CD14-positive monocyte (primary cell): ENCODE measurements at regions not wholly inside any gene's neighbourhood (a gene's known extent, or its start where the extent isn't known, plus 50 kb on each side); places are given as distances from the start of the nearest gene placed in this dataset.

Source experiments
- DNase-seq, 3 donors: peaks; one replicate each; pipeline ENCODE4 v3.0.0-alpha.2; 2011 to 2022
- H2AFZ ChIP-seq: 2 replicates; pipeline ENCODE4 v1.6.0; 2012; ENCODE audit warnings: mild to moderate bottlenecking, low read depth, low read length, inconsistent platforms; ENCODE audit not compliant: insufficient read depth, poor library complexity, severe bottlenecking
- H3K27ac ChIP-seq, 2 donors: 1 replicate in 1 of 2; 2 replicates in 1 of 2; pipeline ENCODE4 v1.5.1; 2012 to 2013; ENCODE audit warnings: low read length in 2 of 2, control low read depth in 1 of 2, inconsistent platforms in 1 of 2, low read depth in 1 of 2, mild to moderate bottlenecking in 1 of 2
- H3K27me3 ChIP-seq, 2 donors: one replicate each; pipeline versions ENCODE4 v1.6.0 to v1.6.1; 2011 to 2013; ENCODE audit warnings: low read length in 2 of 2; ENCODE audit not compliant: control insufficient read depth in 2 of 2, insufficient read depth in 2 of 2
- H3K36me3 ChIP-seq, 2 donors: replicated peaks in 1 of 2; 1 replicate in 1 of 2; 2 replicates in 1 of 2; pipeline versions ENCODE4 v1.5.1 to v1.6.1; 2012 to 2013; ENCODE audit warnings: low read length in 2 of 2, control low read depth in 1 of 2, inconsistent platforms in 1 of 2, mild to moderate bottlenecking in 1 of 2; ENCODE audit not compliant: insufficient read depth in 2 of 2, control insufficient read depth in 1 of 2
- H3K4me1 ChIP-seq, 2 donors: 1 replicate in 1 of 2; 2 replicates in 1 of 2; pipeline versions ENCODE4 v1.5.1 to v1.6.1; 2012 to 2013; ENCODE audit warnings: low read length in 2 of 2, control low read depth in 1 of 2, inconsistent platforms in 1 of 2, mild to moderate bottlenecking in 1 of 2, moderate library complexity in 1 of 2; ENCODE audit not compliant: insufficient read depth in 2 of 2, control insufficient read depth in 1 of 2
- H3K4me2 ChIP-seq: replicated peaks from 2 replicates; pipeline ENCODE3; 2012; ENCODE audit warnings: low read length, moderate library complexity, mild to moderate bottlenecking; ENCODE audit not compliant: poor library complexity, severe bottlenecking; ENCODE audit errors: extremely low read depth
- H3K4me3 ChIP-seq, 3 experiments: fragments of 200-600 bp in 1 of 3; sonication (generic) in 1 of 3; replicated peaks in 1 of 3; 1 replicate in 2 of 3; 2 replicates in 1 of 3; pipeline ENCODE4 v1.5.1; 2011 to 2013; ENCODE audit warnings: low read length in 3 of 3, mild to moderate bottlenecking in 3 of 3, control low read depth in 2 of 3, low read depth in 2 of 3, inconsistent platforms in 1 of 3, moderate library complexity in 1 of 3
- H3K79me2 ChIP-seq: 2 replicates; pipeline ENCODE4 v1.6.0; 2012; ENCODE audit warnings: mild to moderate bottlenecking, control low read depth, inconsistent platforms, low read length, moderate library complexity; ENCODE audit not compliant: insufficient read depth
- H3K9ac ChIP-seq: 2 replicates; pipeline ENCODE4 v1.6.0; 2017; ENCODE audit warnings: low read length, mild to moderate bottlenecking; ENCODE audit not compliant: insufficient read depth, poor library complexity, severe bottlenecking
- H3K9me3 ChIP-seq, 2 donors: replicated peaks in 1 of 2; 1 replicate in 1 of 2; 2 replicates in 1 of 2; pipeline versions ENCODE4 v1.5.1 to v1.6.1; 2012 to 2013; ENCODE audit warnings: low read length in 2 of 2, control low read depth in 1 of 2; ENCODE audit not compliant: control insufficient read depth in 1 of 2, insufficient read depth in 1 of 2
- H4K20me1 ChIP-seq: 2 replicates; pipeline ENCODE4 v1.6.0; 2012; ENCODE audit warnings: mild to moderate bottlenecking, low read length, control low read depth, moderate library complexity; ENCODE audit not compliant: insufficient read depth
- H3K27ac Mint-ChIP-seq, 7 donors: one replicate each; pipeline ENCODE4 v1.8.0; 2020; ENCODE audit warnings: mild to moderate bottlenecking in 7 of 7, mixed read lengths in 7 of 7, moderate library complexity in 6 of 7, inconsistent platforms in 2 of 7
- H3K27me3 Mint-ChIP-seq, 3 donors: one replicate each; pipeline ENCODE4 v1.8.0; 2021 to 2022; ENCODE audit warnings: low read depth in 3 of 3, mild to moderate bottlenecking in 3 of 3, mixed read lengths in 3 of 3, moderate library complexity in 3 of 3, inconsistent platforms in 1 of 3
- H3K36me3 Mint-ChIP-seq, 2 donors: one replicate each; pipeline ENCODE4 v1.8.0; 2020; ENCODE audit warnings: mixed read lengths in 2 of 2, inconsistent platforms in 1 of 2, mild to moderate bottlenecking in 1 of 2
- H3K4me1 Mint-ChIP-seq: one replicate; pipeline ENCODE4 v1.8.0; 2020; ENCODE audit warnings: mild to moderate bottlenecking, mixed read lengths
- H3K4me3 Mint-ChIP-seq, 2 donors: one replicate each; pipeline ENCODE4 v1.8.0; 2020; ENCODE audit warnings: mild to moderate bottlenecking in 2 of 2, mixed read lengths in 2 of 2, moderate library complexity in 1 of 2
- H3K9me3 Mint-ChIP-seq, 7 donors: one replicate each; pipeline ENCODE4 v1.8.0; 2020 to 2022; ENCODE audit warnings: mixed read lengths in 7 of 7, mild to moderate bottlenecking in 6 of 7, moderate library complexity in 6 of 7, inconsistent platforms in 2 of 7
- CTCF ChIP-seq: fragments of 200-600 bp; IDR thresholded peaks from one replicate; pipeline ENCODE4 v1.8.0; 2022; ENCODE audit warnings: antibody characterized with exemption, mild to moderate bottlenecking
- WGBS: methylation state at CpG from one replicate; pipeline ENCODE4 v1.1.5; 2013; ENCODE audit warnings: missing lambda C conversion rate; ENCODE audit not compliant: insufficient coverage; 5-methylcytosine and 5-hydroxymethylcytosine counted together
- intact Hi-C, 2 donors: fragments of 100-400 bp; cut with micrococcal nuclease; formaldehyde crosslinking; loops; one replicate each; pipeline versions ENCODE4 v1.15.0 to v1.15.1; 2023

DNA sequence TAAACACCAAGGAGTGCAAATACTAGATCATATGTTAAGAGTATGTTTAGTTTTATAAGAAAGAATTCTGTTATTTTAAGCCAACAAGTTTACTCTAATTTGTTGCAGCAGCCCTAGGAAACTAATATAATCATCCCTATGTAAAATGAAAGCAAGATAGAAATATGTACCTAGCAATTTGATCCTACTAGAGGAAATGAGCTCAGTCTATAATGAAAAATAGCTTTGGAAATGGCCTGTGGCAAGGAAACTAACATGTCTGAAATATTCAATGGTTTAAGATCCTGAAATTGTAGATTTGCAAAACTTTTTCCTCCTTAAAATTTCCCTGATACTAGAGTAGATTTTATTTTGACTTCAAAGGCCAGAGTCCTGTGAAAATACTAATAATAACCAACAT is 112.7 kb upstream of the SLC5A12 start:
- Histone ChIP-seq H3K79me2 (no peaks in the 10 kb centered on the region), H3K9ac (no peak overlapping the region), H3K4me3 (no peak overlapping the region), H3K4me1 (no peaks in the 10 kb centered on the region), H3K27me3 (no peaks in the 10 kb centered on the region), H3K27ac (no peak overlapping the region), H3K9me3 (peaks cover 0 to 8% of the 10 kb centered on the region in 2 donors), H3K4me2 (no peak overlapping the region), H2AFZ (no peak overlapping the region), H4K20me1 (no peaks in the 10 kb centered on the region), H3K36me3 (no peaks in the 10 kb centered on the region)
- Mint-ChIP-seq H3K4me1 (no peaks in the 10 kb centered on the region), H3K27ac (no peak overlapping the region), H3K27me3 (no peaks in the 10 kb centered on the region), H3K9me3 (peaks cover 0 to 3% (median 0%) of the 10 kb centered on the region in 7 donors), H3K36me3 (no peaks in the 10 kb centered on the region), H3K4me3 (no peak overlapping the region)
- TF ChIP-seq CTCF = no peak
- intact Hi-C loops = no loop called here
- DNase-seq = no peak

GRCh38 chr11:26835611-26836010 is 113.8 kb upstream of the SLC5A12 start:
- no peaks in the 10 kb centered on the region for H4K20me1 ChIP-seq

More at GRCh38 chr11:26835611-26836010, 113.8 kb upstream of the SLC5A12 start:
- WGBS = no CpG with 5 or more reads among the region's 3 CpGs
- TF ChIP-seq CTCF = no peak
- H3K4me3 Mint-ChIP-seq = no peak overlapping the region
- Histone ChIP-seq H3K27ac (no peak overlapping the region), H3K4me1 (no peaks in the 10 kb centered on the region), H3K27me3 (no peaks in the 10 kb centered on the region), H3K4me3 (no peak overlapping the region), H3K36me3 (no peaks in the 10 kb centered on the region), H3K79me2 (no peaks in the 10 kb centered on the region), H3K9me3 (peaks cover 0 to 5% of the 10 kb centered on the region in 2 donors), H2AFZ (no peak overlapping the region), H3K4me2 (no peak overlapping the region), H3K9ac (no peak overlapping the region)
- no peak for DNase-seq
- H3K27ac Mint-ChIP-seq = no peak overlapping the region
- no peaks in the 10 kb centered on the region for H3K36me3 Mint-ChIP-seq
- intact Hi-C loops = no loop called here
- no peaks in the 10 kb centered on the region for H3K27me3 Mint-ChIP-seq
- H3K9me3 Mint-ChIP-seq = peaks cover 0 to 4% (median 0%) of the 10 kb centered on the region in 7 donors
- H3K4me1 Mint-ChIP-seq = no peaks in the 10 kb centered on the region
